Left lung (tissue), 4 donors: ENCODE measurements at regions not wholly inside any gene's neighbourhood (a gene's known extent, or its start where the extent isn't known, plus 50 kb on each side); places are given as distances from the start of the nearest gene placed in this dataset.

ENCODE experiments used
- ATAC-seq: fragments of 200-7000 bp; cut with Tn5 transposase; one replicate; pipeline ENCODE4 v1.9.1; 2020; ENCODE audit warnings: moderate library complexity
- DNase-seq, 4 donors: peaks; one replicate each; pipeline ENCODE4 v3.0.0-alpha.2; 2013 to 2020
- H3K27ac ChIP-seq, 2 donors: fragments of 200-600 bp; sonication (generic) in 1 of 2; one replicate each; pipeline versions ENCODE4 v1.5.0 to v1.8.0; 2020 to 2021
- H3K27me3 ChIP-seq, 2 donors: fragments of 200-600 bp; sonication (generic) in 1 of 2; one replicate each; pipeline versions ENCODE4 v1.5.0 to v1.8.0; 2020 to 2021
- H3K36me3 ChIP-seq, 2 donors: fragments of 200-600 bp; sonication (generic) in 1 of 2; one replicate each; pipeline versions ENCODE4 v1.5.0 to v1.8.0; 2020 to 2021
- H3K4me1 ChIP-seq, 2 donors: fragments of 200-600 bp; one replicate each; pipeline ENCODE4 v1.8.0; 2021
- H3K4me3 ChIP-seq, 2 donors: fragments of 200-600 bp; sonication (generic) in 1 of 2; one replicate each; pipeline versions ENCODE4 v1.5.0 to v1.8.0; 2020 to 2021; ENCODE audit warnings: mild to moderate bottlenecking in 1 of 2
- H3K9me3 ChIP-seq, 2 donors: fragments of 200-600 bp; sonication (generic) in 1 of 2; one replicate each; pipeline versions ENCODE4 v1.5.0 to v1.8.0; 2020 to 2021
- CTCF ChIP-seq, 2 donors: fragments of 200-600 bp; sonication (generic) in 1 of 2; IDR thresholded peaks; one replicate each; pipeline versions ENCODE4 v1.5.0 to v1.8.0; 2021; ENCODE audit warnings: antibody characterized with exemption in 2 of 2
- intact Hi-C, 2 donors: fragments of 100-400 bp; cut with DNase I; formaldehyde crosslinking; loops; one replicate each; pipeline versions ENCODE4 v1.11.2 to v1.14.2; 2022
- donor health status: DM: no; HTN: yes; CAD: no.
- donor health status: DM: no; HTN: no; CAD: no.

GRCh38 chr1:182268669-182269068 is 122.9 kb downstream of the GLUL start:
- Histone ChIP-seq H3K36me3 (no peaks in the 10 kb centered on the region), H3K4me3 (no peak overlapping the region), H3K9me3 (no peaks in the 10 kb centered on the region), H3K27ac (peak overlapping the region in 1 of 2 donors; percentile 61), H3K27me3 (no peaks in the 10 kb centered on the region), H3K4me1 (peaks cover 0 to 17% of the 10 kb centered on the region in 2 donors)
- ATAC-seq (no peak), DNase-seq (no peak)
- intact Hi-C loops: no loop called here
- no peak for TF ChIP-seq CTCF (IDR thresholded peaks at IDR 0.05)

DNA sequence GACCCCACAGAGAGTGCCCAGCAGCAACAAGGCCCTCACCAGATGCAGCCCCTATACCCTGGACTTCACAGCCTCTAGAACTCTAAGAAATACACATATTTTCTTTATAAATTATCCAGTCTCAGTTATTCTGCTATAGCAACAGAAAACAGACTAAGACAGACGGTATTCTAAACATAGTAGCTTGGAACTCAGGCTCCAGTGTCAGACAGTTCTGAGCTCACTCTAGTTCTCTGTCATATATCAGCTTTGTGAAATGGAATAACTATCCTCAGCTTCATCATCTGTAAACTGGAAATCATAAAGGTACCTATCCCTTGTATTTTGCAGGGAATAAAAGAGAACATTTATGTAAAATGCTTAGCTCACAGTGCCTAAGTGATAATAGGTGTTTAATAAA is 127.4 kb downstream of the GLUL start:
- Histone ChIP-seq H3K4me3 (no peak overlapping the region), H3K27me3 (no peaks in the 10 kb centered on the region), H3K4me1 (peaks cover 4 to 26% of the 10 kb centered on the region in 2 donors), H3K27ac (no peak overlapping the region), H3K36me3 (no peaks in the 10 kb centered on the region), H3K9me3 (no peaks in the 10 kb centered on the region)
- intact Hi-C loops: no loop called here
- no peak for ATAC-seq
- no peak for DNase-seq
- TF ChIP-seq CTCF (IDR thresholded peaks at IDR 0.05): no peak

- intact Hi-C loops: no loop called here
- DNase-seq: no peak
- no peak for ATAC-seq
- no peak overlapping the region for H3K4me3 ChIP-seq
- no peak overlapping the region for H3K27ac ChIP-seq
- no peak for TF ChIP-seq CTCF (IDR thresholded peaks at IDR 0.05)
- H3K4me1 ChIP-seq: peaks cover 7 to 26% of the 10 kb centered on the region in 2 donors
- H3K36me3 ChIP-seq: no peaks in the 10 kb centered on the region
- H3K27me3 ChIP-seq: no peaks in the 10 kb centered on the region
- no peaks in the 10 kb centered on the region for H3K9me3 ChIP-seq
These were observed 127.9 kb downstream of the GLUL start for GRCh38 chr1:182263706-182264105.

- no peak for TF ChIP-seq CTCF (IDR thresholded peaks at IDR 0.05)
- intact Hi-C loops: no loop called here
- H3K9me3 ChIP-seq: no peaks in the 10 kb centered on the region
- H3K4me1 ChIP-seq: peaks cover 7 to 24% of the 10 kb centered on the region in 2 donors
- H3K4me3 ChIP-seq: no peak overlapping the region
- ATAC-seq: no peak
- no peaks in the 10 kb centered on the region for H3K36me3 ChIP-seq
- DNase-seq: no peak
- no peak overlapping the region for H3K27ac ChIP-seq
- H3K27me3 ChIP-seq: no peaks in the 10 kb centered on the region
These were observed 129.2 kb downstream of the GLUL start for GRCh38 chr1:182262425-182262824.

GRCh38 chr1:182261655-182262054 is 129.9 kb downstream of the GLUL start:
- intact Hi-C loops: no loop called here
- Histone ChIP-seq H3K9me3 (no peaks in the 10 kb centered on the region), H3K36me3 (no peaks in the 10 kb centered on the region), H3K4me3 (no peak overlapping the region), H3K27ac (no peak overlapping the region), H3K27me3 (no peaks in the 10 kb centered on the region), H3K4me1 (peaks cover 7 to 24% of the 10 kb centered on the region in 2 donors)
- ATAC-seq (no peak), DNase-seq (no peak)
- no peak for TF ChIP-seq CTCF (IDR thresholded peaks at IDR 0.05)
